Bone marrow (tissue), 2 donors: ENCODE measurements at regions not wholly inside any gene's neighbourhood (a gene's known extent, or its start where the extent isn't known, plus 50 kb on each side); places are given as distances from the start of the nearest gene placed in this dataset.

ENCODE experiments used
- DNase-seq, 2 donors: peaks; one replicate each; lab custom pipeline; 2025; lab: John Stamatoyannopoulos, UW

- no peak for DNase-seq
Observed at GRCh38 chr3:124409650-124410275, 320.5 kb upstream of the UMPS start.

- DNase-seq = no peak
Observed at GRCh38 chr3:124410471-124410870, 319.8 kb upstream of the UMPS start.

- DNase-seq = no peak
Observed at GRCh38 chr3:124411728-124412127, 318.5 kb upstream of the UMPS start.

- no peak for DNase-seq
Observed at GRCh38 chr3:124412644-124413043, 317.6 kb upstream of the UMPS start.

- DNase-seq = no peak
Observed at GRCh38 chr3:124413393-124413792, 316.9 kb upstream of the UMPS start.

- DNase-seq = no peak
Observed at GRCh38 chr3:124413989-124414598, 316.2 kb upstream of the UMPS start.

GRCh38 chr3:124415446-124415960, 314.7 kb upstream of the UMPS start:
- no peak for DNase-seq

DNA sequence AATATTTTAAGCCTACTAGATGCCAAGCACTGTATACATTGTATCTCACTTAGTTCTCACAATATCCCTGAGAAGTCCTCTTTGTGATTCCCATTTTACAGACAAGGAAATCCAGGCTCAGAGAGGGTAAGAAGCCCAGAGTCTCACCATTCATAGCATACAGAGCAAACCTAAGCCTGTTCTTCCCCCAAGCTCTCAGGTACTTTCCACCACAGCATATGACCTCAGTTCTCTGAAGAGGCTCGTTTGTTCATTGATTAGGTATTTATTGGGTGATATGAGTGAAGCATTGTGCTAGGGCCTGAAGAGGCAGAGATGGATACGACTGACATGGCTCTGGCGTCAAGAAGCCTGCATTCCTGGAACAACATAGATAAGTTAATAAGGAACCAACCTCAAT, 310.9 kb upstream of the UMPS start:
- DNase-seq = no peak

GRCh38 chr3:124420392-124420791, 309.9 kb upstream of the UMPS start:
- DNase-seq = no peak

DNA sequence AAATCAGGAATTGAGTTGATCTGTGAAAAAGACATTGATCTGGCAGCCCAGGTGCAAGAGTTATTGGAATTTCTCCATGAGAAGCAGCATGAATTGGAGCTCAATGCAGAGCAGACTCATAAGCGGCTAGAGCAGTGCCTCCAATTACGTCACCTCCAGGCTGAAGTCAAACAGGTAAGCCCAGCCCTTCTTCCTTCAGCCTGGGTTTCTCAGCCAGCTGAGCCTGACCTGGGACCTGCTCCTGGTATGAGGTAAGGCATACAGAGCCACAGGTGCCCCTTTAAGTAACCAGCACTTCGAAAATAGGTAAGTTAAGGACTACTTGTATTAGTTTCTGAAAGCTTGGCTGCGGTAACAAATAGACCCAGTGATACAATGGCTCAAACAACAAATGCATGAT, 307.4 kb upstream of the UMPS start:
- DNase-seq = no peak

DNA sequence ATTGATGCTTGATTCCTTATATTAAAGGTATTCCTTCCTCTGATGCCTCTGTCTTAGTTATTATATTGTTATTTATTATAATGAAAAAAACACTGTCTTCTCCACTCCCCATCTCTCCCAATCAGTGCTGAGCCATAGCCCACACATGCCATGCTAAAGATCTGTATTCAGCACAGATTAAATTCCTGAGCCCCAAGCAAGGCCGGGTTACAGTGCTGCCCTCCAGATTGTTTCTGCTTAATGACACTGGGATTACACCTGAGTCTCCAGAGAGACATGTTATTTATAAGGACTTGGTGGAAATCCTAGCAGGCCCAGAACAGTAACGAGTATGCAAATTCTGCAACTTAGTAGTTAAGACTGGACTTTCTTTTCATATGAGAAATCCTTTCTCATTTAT, 305.9 kb upstream of the UMPS start:
- no peak for DNase-seq

- no peak for DNase-seq
Observed at GRCh38 chr3:124425972-124426371, 304.3 kb upstream of the UMPS start.

GRCh38 chr3:124428372-124429128, 301.7 kb upstream of the UMPS start:
- no peak for DNase-seq

- DNase-seq = no peak
Observed at GRCh38 chr3:124429129-124429815, 301.0 kb upstream of the UMPS start.

DNA sequence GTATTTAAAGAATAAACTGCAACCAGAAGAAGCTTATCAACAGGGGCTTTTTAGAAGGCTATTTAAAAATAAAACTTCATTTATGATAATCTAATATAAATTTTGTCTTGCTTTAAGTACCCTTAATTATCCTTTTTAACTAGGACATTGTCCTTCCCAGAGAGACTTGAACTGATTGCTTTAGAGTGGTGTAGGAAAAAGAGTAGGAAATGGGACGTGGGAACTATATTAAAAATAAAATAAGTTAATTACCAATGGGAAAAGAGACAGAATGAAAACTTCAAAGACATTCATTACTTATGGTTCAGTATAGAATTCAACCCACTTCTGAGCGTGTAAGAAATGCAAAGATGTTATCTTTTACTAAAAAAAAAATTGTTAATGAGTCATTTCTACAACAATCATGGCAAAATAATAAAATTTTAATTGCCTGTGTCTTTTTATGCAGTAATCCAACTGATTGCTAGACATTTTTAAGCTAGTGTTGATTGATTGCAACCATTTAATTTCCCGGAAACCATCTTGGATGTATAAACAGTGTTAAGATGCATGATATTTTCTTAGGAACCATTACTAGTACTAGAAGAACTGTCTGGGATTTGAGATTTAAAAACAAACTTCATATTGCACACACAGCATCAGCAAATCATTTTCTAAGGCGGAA, 298.8 kb upstream of the UMPS start:
- no peak for DNase-seq

DNA sequence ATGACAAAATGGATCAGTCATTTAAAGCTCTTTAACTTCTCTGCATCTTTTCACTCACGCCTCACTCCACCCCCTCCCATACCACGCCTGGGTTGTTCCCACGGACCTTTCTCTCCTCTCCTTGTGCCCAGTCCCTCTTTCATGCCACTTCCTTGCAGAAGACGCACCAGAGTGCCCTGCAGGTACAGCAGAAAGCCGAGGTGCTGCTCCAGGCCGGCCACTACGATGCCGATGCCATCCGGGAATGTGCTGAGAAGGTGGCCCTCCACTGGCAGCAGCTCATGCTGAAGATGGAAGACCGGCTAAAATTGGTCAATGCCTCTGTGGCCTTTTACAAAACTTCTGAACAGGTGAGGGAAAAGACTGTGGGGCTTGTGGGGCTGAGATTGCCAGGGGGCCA, 296.1 kb upstream of the UMPS start:
- DNase-seq = no peak

- DNase-seq = no peak
Observed at GRCh38 chr3:124435467-124435866, 294.8 kb upstream of the UMPS start.

DNA sequence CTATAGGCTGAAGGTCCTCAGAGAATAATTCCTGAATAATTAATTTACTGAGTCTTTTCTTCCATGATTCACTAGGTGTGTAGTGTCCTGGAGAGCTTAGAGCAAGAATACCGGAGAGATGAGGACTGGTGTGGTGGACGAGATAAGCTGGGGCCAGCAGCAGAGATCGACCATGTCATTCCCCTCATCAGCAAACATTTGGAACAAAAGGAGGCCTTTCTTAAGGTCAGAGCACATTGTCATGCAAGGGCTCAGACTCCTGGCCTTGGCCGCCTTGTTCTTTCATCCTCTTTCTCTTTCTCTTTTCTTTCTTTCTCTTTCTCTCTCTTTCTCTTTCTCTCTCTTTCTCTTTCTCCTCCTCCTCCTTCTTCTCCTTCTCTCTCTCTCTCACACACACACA, 291.4 kb upstream of the UMPS start:
- no peak for DNase-seq

GRCh38 chr3:124439603-124440002, 290.6 kb upstream of the UMPS start:
- DNase-seq = no peak

GRCh38 chr3:124441766-124442165, 288.5 kb upstream of the UMPS start:
- DNase-seq = no peak

DNA sequence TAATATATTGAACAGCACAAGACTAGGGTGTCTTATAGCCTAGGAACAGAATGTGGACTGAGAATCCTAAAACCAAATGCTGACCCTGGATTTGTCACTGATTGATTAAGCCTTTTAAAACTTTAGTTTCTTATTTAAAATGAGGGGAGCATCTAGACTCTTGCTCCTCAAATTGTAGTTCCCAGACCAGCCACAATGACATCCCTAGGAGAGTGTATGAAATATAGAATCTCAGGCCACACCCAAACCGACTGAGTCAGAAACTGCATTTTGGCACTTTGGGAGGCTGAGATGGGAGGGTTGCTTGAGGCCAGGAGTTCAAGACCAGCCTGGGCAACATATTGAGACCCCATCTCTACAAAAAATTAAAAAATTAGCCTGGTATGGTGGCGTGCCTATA, 287.8 kb upstream of the UMPS start:
- no peak for DNase-seq

DNA sequence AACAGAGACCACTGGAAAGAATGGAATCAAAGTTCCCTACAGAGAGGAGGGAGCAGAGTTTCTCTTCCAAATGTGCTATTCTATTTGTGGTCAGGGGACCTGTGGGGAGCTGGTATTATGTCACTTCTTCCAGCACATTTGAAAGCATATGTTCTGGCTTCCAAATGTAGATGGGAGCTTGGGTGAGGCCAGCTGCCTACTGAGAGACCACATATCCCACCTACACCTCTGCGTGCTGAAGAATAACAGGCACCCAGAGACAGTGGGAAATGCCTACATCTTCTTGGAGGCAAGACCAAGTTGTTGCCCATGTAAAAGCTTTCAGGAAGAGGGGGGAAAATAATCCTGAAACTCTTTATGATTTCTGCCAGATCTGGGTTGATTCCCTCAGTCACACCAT, 286.8 kb upstream of the UMPS start:
- no peak for DNase-seq
